ENCODE measurements at regions not wholly inside any gene's neighbourhood (a gene's known extent, or its start where the extent isn't known, plus 50 kb on each side); places are given as distances from the start of the nearest gene placed in this dataset.

GRCh38 chr5:52520171-52520570 lies 267.5 kb upstream of the ITGA1 start:
- BruUV-seq (replicated peaks) = no TSS peak

GRCh38 chr5:52521236-52521635 lies 266.5 kb upstream of the ITGA1 start:
- Histone ChIP-seq H3K4me3 (no peak overlapping the region), H3K79me2 (ENCODE audit: control insufficient read depth, insufficient read depth, low read length) (no peaks in the 10 kb centered on the region), H3K4me2 (ENCODE audit: control insufficient read depth, insufficient read depth) (no peak overlapping the region), H4K20me1 (ENCODE audit: control insufficient read depth, insufficient read depth) (no peaks in the 10 kb centered on the region), H3K4me1 (ENCODE audit: control insufficient read depth, insufficient read depth, low read length) (no peaks in the 10 kb centered on the region), H3K36me3 (ENCODE audit: control insufficient read depth in 2 of 2, insufficient read depth in 2 of 2, low read length in 1 of 2) (no peaks in the 10 kb centered on the region), H2AFZ (ENCODE audit: control insufficient read depth, low read depth, low read length) (no peak overlapping the region), H3K9ac (ENCODE audit: control insufficient read depth, insufficient read depth, low read length) (no peak overlapping the region), H3K9me3 (replicated peaks; ENCODE audit: control insufficient read depth, insufficient read depth, low read length) (no peaks in the 10 kb centered on the region), H3K27ac (ENCODE audit: control insufficient read depth, insufficient read depth) (no peak overlapping the region), H3K27me3 (replicated peaks in 1 of 2; ENCODE audit: control insufficient read depth in 2 of 2, insufficient read depth in 2 of 2, low read length in 1 of 2) (no peaks in the 10 kb centered on the region)
- TF ChIP-seq RCOR1 (conservative IDR thresholded peaks at IDR 0.05; ENCODE audit: low read depth, low read length) = no peak
- no peak for TF ChIP-seq RB1 (IDR thresholded peaks at IDR 0.05; ENCODE audit: borderline replicate concordance)
- no peak for TF ChIP-seq CHD4 (IDR thresholded peaks at IDR 0.05)
- TF ChIP-seq IKZF2 (IDR thresholded peaks at IDR 0.05) = no peak
- no peak for TF ChIP-seq ETV6 (conservative IDR thresholded peaks at IDR 0.05 in 1 of 2, IDR thresholded peaks at IDR 0.05 in 1 of 2; ENCODE audit: borderline replicate concordance in 1 of 2, low read depth in 1 of 2)
- TF ChIP-seq ZSCAN29 (IDR thresholded peaks at IDR 0.05) = no peak
- TF ChIP-seq YY1 (IDR thresholded peaks at IDR 0.05; ENCODE audit: low read depth, low read length) = no peak
- no peak for TF ChIP-seq PML (IDR thresholded peaks at IDR 0.05; ENCODE audit: low read length)
- TF ChIP-seq KAT2A (conservative IDR thresholded peaks at IDR 0.05; ENCODE audit: control insufficient read depth, low read depth, low read length) = no peak
- TF ChIP-seq SP1 (IDR thresholded peaks at IDR 0.05; ENCODE audit: low read depth, low read length) = no peak
- TF ChIP-seq FOXK2 (IDR thresholded peaks at IDR 0.05) = no peak
- TF ChIP-seq, protein P1, sequence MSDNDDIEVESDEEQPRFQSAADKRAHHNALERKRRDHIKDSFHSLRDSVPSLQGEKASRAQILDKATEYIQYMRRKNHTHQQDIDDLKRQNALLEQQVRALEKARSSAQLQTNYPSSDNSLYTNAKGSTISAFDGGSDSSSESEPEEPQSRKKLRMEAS (IDR thresholded peaks at IDR 0.05; ENCODE audit: low read depth, low read length) = no peak
- TF ChIP-seq PAX8 (IDR thresholded peaks at IDR 0.05) = no peak
- no peak for TF ChIP-seq BACH1 (IDR thresholded peaks at IDR 0.05; ENCODE audit: borderline replicate concordance)
- TF ChIP-seq POU2F2 (IDR thresholded peaks at IDR 0.05; ENCODE audit: borderline replicate concordance, low read depth, low read length) = no peak
- SMC1A ChIA-PET (ENCODE audit: uncharacterized antibody, unreplicated experiment) = no interaction called here
- CTCF ChIA-PET = no interaction called here
- intact Hi-C loops (cut with micrococcal nuclease; ENCODE audit: unreplicated experiment) = no loop called here
- FAIRE-seq = no peak
- DNase-seq (ENCODE audit: low read depth, low spot score) = no peak
- no TSS peak for BruUV-seq (replicated peaks)
- 33% methylated on average over 4 of the region's 4 CpGs for WGBS (ENCODE audit: insufficient coverage, insufficient replicate concordance, low lambda C conversion rate, missing lambda C conversion rate)
- RAD21 ChIA-PET (ENCODE audit: unreplicated experiment) = no interaction called here
- no peak for ATAC-seq
- in situ Hi-C loops (cut with MboI) = no loop called here
- POLR2A ChIA-PET = no interaction called here

More at GRCh38 chr5:52520171-52520570, 267.5 kb upstream of the ITGA1 start:
- RAD21 ChIA-PET (ENCODE audit: unreplicated experiment) = no interaction called here
- Histone ChIP-seq H3K9me3 (replicated peaks; ENCODE audit: control insufficient read depth, insufficient read depth, low read length) (no peaks in the 10 kb centered on the region), H3K36me3 (ENCODE audit: control insufficient read depth in 2 of 2, insufficient read depth in 2 of 2, low read length in 1 of 2) (no peaks in the 10 kb centered on the region), H3K27me3 (replicated peaks in 1 of 2; ENCODE audit: control insufficient read depth in 2 of 2, insufficient read depth in 2 of 2, low read length in 1 of 2) (no peaks in the 10 kb centered on the region), H3K79me2 (ENCODE audit: control insufficient read depth, insufficient read depth, low read length) (no peaks in the 10 kb centered on the region), H3K9ac (ENCODE audit: control insufficient read depth, insufficient read depth, low read length) (no peak overlapping the region), H4K20me1 (ENCODE audit: control insufficient read depth, insufficient read depth) (no peaks in the 10 kb centered on the region), H3K4me2 (ENCODE audit: control insufficient read depth, insufficient read depth) (no peak overlapping the region), H3K27ac (ENCODE audit: control insufficient read depth, insufficient read depth) (no peak overlapping the region), H3K4me3 (no peak overlapping the region), H2AFZ (ENCODE audit: control insufficient read depth, low read depth, low read length) (no peak overlapping the region), H3K4me1 (ENCODE audit: control insufficient read depth, insufficient read depth, low read length) (no peaks in the 10 kb centered on the region)
- POLR2A ChIA-PET = no interaction called here
- in situ Hi-C loops (cut with MboI) (no loop called here), intact Hi-C loops (cut with micrococcal nuclease; ENCODE audit: unreplicated experiment) (no loop called here)
- DNase-seq (ENCODE audit: low read depth, low spot score) = no peak
- no peak for ATAC-seq
- SMC1A ChIA-PET (ENCODE audit: uncharacterized antibody, unreplicated experiment) = no interaction called here
- no peak for TF ChIP-seq CREM (IDR thresholded peaks at IDR 0.05; ENCODE audit: low read depth)
- no peak for FAIRE-seq
- WGBS (ENCODE audit: insufficient coverage, insufficient replicate concordance, low lambda C conversion rate, missing lambda C conversion rate) = 16% methylated on average over 3 of the region's 3 CpGs
- CTCF ChIA-PET = no interaction called here
